Activated gamma-delta T cell treated with Interleukin-2 at 50 U/mL for 16 hours (primary cell): ENCODE measurements at regions not wholly inside any gene's neighbourhood (a gene's known extent, or its start where the extent isn't known, plus 50 kb on each side); places are given as distances from the start of the nearest gene placed in this dataset.
A peak's percentile ranks its signal among the peaks of the same experiment; 100 is the strongest.
"Not testable (repeated sequence)": the region's sequence is repeated elsewhere in the genome, so short reads cannot be mapped to it uniquely, and the experiment has no call there.

Experiments
- DNase-seq: peaks from one replicate; pipeline ENCODE4 v3.0.0-alpha.2; 2020

DNA sequence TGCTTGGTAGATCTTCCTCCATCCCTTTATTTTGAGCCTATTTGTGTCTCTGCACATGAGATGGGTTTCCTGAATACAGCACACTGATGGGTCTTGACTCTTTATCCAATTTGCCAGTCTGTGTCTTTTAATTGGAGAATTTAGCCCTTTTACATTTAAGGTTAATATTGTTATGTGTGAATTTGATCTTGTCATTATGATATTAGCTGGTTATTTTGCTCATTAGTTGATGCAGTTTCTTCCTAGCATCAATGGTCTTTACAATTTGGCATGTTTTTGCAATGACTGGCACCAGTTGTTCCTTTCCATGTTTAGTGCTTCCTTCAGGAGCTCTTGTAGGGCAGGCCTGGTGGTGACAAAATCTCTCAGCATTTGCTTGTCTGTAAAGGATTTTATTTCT lies 72.4 kb downstream of the HNRNPD start:
- DNase-seq, result not testable (repeated sequence)

- DNase-seq, result peak; percentile 33
Measured at GRCh38 chr4:82293304-82293703, 80.5 kb downstream of the HNRNPD start.

- DNase-seq, result no peak
Measured at GRCh38 chr4:82287720-82288119, 86.1 kb downstream of the HNRNPD start.

DNA sequence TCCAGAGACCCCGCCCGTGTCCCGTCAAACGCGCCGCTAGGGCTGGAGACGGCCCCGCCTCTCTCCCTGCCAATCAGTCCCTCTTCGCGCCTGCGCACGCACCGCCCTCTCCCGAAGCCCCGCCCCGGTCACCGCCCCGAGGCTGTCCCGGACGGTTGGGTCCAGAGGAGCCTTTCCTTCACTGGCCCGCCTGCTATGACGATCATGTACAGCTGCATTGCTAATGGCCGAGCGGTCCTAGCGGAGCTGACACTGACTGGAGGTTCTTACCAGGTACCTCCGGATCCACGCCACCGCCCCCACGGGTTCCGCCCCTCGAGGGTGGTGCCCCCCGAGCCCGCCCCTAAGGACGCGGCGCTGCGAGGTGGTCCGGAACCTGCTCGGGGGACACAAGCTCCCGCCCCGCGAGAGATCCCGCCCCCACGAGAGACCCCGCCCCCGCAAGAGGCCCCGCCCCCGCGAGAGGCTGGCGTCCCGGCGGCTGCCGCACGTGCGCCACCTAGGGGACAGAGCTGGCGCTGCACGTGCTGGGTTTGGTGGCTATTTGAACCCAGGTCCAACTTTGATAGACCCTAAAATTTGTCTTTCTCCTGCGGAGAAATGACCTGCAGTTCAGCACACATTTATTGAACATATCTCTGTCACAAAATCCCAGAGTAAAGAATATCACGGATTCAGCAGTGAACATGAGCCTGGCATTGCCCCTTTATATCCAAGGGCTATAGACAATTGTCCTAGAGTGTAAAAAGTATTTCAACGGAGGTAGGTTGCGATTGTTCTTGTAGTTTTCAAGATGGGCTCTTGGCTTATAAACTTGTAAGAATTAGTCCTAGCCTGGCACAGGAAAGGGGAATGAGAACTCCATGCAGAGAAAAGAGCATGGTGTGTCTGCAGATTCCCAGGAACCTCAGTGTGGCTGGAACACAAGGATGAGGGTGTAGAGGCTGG lies 88.7 kb downstream of the HNRNPD start:
- peak; percentile 99 for DNase-seq

DNA sequence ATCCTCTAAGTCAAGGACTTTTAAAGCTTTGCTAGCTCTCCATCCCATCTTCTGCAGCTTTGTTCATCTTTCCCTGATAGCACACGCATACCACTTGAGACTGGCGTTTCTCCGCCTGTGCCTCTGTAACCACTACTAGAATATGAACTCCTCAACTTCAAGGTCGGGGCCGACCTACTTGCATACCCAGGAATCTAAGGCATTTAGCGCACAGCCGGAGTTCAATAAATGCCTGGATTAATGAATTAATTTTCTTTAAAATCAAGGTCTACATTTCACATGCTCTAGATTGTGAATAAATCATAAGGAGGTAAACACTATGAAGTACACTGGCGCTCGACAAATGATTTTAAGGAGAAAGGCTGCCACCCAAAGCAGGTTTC lies 89.3 kb downstream of the HNRNPD start:
- no peak for DNase-seq

GRCh38 chr4:82282875-82283274 lies 90.9 kb downstream of the HNRNPD start:
- DNase-seq, result no peak

DNA sequence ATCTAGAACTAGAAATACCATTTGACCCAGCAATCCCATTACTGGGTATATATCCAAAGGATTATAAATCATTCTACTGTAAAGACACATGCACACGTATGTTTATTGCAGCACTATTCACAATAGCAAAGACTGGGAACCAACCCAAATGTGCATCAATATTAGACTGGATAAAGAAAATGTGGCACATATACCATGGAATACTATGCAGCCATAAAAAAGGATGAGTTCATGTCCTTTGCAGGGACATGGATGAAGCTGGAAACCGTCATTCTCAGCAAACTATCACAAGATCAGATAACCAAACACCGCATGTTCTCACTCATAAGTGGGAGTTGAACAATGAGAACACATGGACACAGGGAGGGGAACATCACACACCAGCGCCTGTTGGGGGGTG lies 94.2 kb downstream of the HNRNPD start:
- not testable (repeated sequence) for DNase-seq

- no peak for DNase-seq
Measured at GRCh38 chr4:82276332-82276640, 97.5 kb downstream of the HNRNPD start.

DNA sequence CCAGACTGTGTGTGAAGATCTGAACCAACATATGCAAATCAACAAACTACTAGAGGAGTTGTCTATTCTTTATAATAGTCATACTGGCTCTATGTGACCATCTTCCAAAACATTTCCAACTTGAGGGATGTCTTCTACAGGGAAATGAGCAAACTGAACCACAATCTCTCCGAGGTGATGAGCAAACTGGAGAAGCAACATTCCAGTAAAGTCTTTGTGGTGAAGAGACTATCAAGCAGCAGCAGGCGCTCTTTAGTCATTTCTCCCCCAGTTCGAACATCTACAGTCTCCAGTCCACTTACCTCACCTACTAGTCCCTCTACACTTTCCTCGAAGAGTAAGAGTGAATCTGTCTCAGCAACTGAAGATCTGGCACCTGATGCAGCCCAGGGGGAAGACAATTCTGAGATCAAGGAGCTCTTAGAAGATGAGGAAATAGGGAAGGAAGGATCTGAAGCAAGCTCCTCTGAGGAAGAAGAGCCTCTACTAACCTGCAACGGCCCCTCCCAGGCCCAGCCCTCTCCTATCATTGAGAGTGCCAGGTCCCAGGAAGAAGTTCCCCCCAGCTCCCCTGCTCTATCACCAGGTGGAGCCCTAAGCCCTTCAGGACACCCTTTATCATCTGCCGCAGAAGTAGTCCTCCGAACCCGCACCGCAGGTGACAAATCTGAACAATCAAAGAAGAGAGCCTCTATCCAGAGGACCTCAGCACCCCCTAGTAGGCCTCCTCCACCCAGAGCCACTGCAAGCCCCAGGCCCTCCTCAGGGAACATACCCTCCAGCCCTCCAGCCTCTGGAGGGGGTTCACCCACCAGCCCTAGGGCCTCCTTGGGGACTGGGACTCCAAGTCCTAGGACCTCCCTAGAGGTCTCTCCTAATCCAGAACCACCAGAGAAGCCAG lies 98.1 kb downstream of the HNRNPD start:
- DNase-seq, result no peak

DNA sequence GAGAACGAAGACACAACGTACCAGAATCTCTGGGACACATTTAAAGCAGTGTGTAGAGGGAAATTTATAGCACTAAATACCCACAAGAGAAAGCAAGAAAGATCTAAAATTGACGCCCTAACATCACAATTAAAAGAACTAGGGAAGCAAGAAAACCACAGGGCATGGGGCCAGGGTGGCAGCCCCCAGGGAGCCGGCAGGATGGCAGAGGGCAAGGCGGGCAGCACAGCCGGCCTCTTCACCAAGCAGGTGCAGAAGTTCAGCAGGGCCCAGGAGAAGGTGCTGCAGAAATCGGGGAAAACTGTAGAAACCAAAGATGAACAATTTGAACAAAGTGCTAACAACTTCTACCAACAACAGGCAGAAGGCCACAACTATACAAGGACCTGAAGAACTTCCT lies 99.1 kb downstream of the HNRNPD start:
- DNase-seq, result not testable (repeated sequence)

DNA sequence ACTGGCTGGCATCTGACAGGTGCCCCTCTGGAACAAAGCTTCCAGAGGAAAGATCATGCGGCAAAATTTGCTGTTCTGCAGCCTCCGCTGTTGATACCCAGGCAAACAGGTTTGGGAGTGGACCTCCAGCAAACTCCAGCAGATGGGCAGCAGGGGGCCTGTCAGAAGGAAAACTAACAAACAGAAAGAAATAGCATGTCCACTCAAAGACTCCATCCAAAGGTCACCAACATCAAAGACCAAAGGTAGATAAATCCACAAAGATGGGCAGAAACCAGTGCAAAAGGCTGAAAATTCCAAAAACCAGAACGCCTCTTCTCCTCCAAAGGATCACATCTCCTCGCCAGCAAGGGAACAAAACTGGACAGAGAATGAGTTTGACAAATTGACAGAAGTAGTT lies 101.3 kb downstream of the HNRNPD start:
- not testable (repeated sequence) for DNase-seq

DNA sequence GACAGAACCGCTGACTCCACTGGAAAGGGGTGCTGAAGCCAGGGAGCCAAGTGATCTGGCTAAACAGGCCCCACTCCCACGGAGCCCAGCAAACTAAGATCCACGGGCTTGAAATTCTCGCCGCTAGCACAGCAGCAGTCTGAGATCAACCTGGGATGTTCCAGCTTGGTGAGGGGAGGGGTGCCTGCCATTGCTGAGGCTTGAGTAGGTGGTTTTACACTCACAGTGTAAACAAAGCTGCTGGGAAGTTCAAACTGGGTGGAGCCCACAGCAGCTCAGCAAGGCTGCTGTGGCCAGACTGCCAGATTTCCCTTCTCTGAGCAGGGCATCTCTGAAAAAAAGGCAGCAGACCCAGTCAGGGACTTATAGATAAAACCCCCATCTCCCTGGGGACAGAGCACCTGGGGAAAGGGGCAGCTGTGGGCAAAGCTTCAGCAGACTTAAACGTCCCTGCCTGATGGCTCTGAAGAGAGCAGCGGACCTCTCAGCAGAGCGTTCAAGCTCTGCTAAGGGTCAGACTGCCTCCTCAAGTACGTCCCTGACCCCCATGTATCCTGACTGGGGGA lies 101.8 kb downstream of the HNRNPD start:
- not testable (repeated sequence) for DNase-seq

- no peak for DNase-seq
Measured at GRCh38 chr4:82268826-82269193, 105.0 kb downstream of the HNRNPD start.

DNA sequence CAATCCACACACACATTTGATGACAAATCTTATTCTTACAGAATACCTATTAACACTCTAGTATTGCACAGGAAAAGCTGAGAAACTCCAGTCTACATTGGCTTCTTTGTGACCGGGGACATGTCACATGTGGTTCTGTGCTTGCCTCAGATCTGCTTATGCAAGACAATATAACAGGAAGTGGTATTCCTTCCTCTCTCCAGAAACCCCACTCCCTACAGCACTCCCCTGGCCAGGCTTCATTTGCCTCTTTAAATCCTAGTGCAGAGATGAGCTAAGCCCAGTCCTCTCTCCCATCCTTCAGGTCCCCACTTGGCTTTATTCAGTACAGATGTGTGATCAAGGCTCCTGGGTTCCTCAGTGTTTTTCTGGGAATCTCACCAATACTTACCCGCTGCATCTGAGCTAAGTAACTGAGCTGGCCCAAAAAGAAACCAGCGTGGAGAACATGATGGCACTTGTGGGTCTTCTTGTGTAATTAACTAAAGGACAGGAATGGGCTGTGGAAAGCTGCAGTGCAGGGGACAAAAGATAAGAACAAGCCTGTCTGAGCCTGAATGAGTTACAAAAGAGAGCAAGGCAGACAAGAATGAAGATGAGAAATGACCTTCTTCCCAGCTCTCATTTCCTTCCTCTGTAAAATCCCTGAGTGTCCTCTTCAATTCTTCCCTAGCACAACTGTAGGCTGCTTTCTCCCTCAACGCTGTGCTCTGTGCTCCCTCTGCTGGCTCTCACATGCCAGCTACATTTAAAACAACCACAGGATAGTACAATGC lies 105.6 kb downstream of the HNRNPD start:
- DNase-seq, result peak; percentile 30

DNA sequence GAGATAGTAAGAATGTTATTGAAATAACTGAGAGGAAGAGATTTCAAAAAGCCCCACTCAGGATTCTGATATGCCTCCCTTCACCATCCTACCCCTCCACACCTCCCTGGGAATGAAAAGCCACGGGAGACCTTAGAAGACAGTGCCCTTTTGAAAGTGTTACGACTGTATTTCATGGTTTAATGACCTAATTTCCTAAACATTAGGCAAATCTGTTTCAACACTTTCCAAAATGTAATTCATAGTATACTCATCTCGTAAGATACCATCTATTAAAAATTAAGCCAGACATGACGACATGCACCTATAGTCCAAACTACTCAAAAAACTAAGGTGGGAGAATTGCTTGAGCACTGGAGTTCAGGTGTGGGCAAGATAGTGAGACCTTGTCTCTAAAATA lies 106.3 kb downstream of the HNRNPD start:
- no peak for DNase-seq

DNA sequence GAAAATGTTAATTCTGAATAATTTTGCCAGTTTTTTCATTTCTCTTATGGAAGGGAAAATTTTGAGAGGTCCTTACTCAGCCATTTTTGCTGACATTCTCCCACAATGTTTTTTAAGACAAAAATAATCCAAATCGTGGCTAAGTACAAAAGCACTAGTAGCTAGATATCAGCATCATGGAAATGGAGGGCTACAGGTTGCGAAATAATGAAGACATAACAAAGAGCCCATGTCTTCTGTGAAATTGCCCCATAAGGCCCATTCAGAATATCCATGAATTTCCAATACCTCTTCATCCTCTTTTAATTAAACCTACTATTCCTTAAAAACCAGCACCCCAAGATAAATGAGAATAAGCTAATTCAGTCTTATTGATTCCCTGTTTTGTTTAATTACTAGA lies 107.4 kb downstream of the HNRNPD start:
- DNase-seq, result no peak

GRCh38 chr4:82261084-82261483 lies 112.7 kb downstream of the HNRNPD start:
- no peak for DNase-seq

DNA sequence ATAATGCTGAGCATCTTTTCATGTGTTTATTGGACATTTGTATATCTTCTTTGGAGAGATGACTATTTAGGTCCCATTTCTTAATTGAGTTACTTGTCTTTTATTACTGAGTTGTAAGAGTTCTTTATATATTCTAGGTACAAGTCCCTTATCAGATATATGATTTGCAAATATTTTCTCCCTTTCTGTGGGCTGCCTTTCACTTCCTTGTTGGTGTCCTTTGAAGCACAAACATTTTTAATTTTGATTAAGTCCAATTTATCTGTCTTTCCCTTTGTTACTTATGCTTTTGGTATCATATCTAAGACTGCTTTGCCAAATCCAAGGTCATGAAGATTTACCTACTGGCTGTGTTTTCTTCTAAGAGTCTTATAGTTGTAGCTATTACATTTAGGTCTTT lies 113.2 kb downstream of the HNRNPD start:
- DNase-seq, result no peak

- no peak for DNase-seq
Measured at GRCh38 chr4:82256718-82257117, 117.1 kb downstream of the HNRNPD start.

- DNase-seq, result no peak
Measured at GRCh38 chr4:82255657-82256056, 118.1 kb downstream of the HNRNPD start.

DNA sequence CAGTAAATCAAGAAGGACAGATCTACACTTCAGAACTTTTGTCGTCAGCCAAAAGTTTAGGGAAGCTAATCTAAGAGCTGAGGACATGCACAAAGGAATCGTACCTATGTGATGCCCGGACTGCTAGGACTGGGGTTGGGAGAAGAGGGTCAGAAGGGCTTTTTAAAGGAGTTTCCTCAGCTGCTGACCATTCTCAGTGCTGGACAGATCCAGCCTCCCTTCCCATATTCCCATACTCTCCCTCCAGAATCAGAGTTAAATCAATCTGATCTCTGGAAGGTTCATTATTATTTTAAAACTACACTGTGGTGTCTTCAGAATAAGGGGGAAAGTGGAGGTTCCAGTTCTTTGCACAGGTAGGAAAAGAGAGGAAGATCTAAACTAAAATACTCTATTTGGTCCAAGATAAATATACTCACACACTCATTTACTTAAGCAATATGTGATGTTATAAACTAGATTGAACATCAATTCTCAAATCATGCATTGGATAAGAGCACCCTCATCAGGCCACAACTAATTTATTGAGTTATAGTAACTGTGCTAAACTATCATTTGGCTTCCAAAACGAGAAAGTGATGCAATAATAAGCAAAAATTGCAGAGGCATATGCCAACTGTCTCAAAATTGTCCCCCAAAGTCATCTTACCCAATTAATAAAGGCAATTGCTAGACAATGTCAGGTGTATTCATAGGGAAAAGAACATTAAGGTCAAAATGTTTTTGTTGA lies 124.7 kb downstream of the HNRNPD start:
- no peak for DNase-seq

GRCh38 chr4:82247629-82248028 lies 126.2 kb downstream of the HNRNPD start:
- DNase-seq, result no peak
